Caco-2 (cell line): ENCODE measurements at regions not wholly inside any gene's neighbourhood (a gene's known extent, or its start where the extent isn't known, plus 50 kb on each side); places are given as distances from the start of the nearest gene placed in this dataset.

Source experiments
- BruUV-seq: library from RNA; stranded (reverse); fragments of 400-500 nt; replicated peaks from 2 replicates; lab custom pipeline; 2021; lab: Mats Ljungman, UMichigan
- CTCF ChIA-PET: fragments of 300-600 bp; sonication (Branson Sonifier 250); formaldehyde crosslinking; loops from one replicate; lab custom pipeline; 2022; ENCODE audit warnings: antibody characterized with exemption; lab: Charles Lee
- POLR2A ChIA-PET: fragments of 300-600 bp; sonication (Branson Sonifier 250); formaldehyde crosslinking; loops from one replicate; lab custom pipeline; 2022; ENCODE audit warnings: antibody characterized with exemption; lab: Charles Lee
- DNase-seq, 2 experiments: peaks; one replicate each; pipeline versions ENCODE4 v3.0.0 to v3.0.0-alpha.2; 2020 to 2022
- H3K27me3 ChIP-seq: replicated peaks from 2 replicates; pipeline ENCODE4 v1.6.0; 2011; ENCODE audit warnings: low read length; ENCODE audit not compliant: control insufficient read depth, insufficient read depth
- H3K36me3 ChIP-seq: 2 replicates; pipeline ENCODE4 v1.5.1; 2011; ENCODE audit warnings: low read length; ENCODE audit not compliant: control insufficient read depth, insufficient read depth
- H3K4me1 ChIP-seq: fragments of 250-450 bp; sonication (Bioruptor Pico); 2 replicates; pipeline ENCODE4 v1.5.1; 2020; ENCODE audit warnings: mild to moderate bottlenecking
- H3K4me3 ChIP-seq: 2 replicates; pipeline ENCODE4 v1.5.1; 2011; ENCODE audit warnings: low read depth, mild to moderate bottlenecking, control low read depth, low read length
- H3K9me3 ChIP-seq: fragments of 250-450 bp; sonication (Bioruptor Pico); 2 replicates; pipeline ENCODE4 v1.5.1; 2020; ENCODE audit warnings: mild to moderate bottlenecking, moderate library complexity
- H3K27ac Mint-ChIP-seq: one replicate; pipeline ENCODE4 v1.8.0; 2022; ENCODE audit warnings: mixed read lengths; ENCODE audit not compliant: unreplicated experiment
- H3K27me3 Mint-ChIP-seq: one replicate; pipeline ENCODE4 v1.8.0; 2022; ENCODE audit warnings: mixed read lengths; ENCODE audit not compliant: insufficient read depth, unreplicated experiment
- H3K36me3 Mint-ChIP-seq: one replicate; pipeline ENCODE4 v1.8.0; 2022; ENCODE audit warnings: mild to moderate bottlenecking, mixed read lengths; ENCODE audit not compliant: insufficient read depth, unreplicated experiment
- H3K4me1 Mint-ChIP-seq: one replicate; pipeline ENCODE4 v1.8.0; 2022; ENCODE audit warnings: low read depth, mixed read lengths; ENCODE audit not compliant: unreplicated experiment
- H3K4me3 Mint-ChIP-seq: one replicate; pipeline ENCODE4 v1.8.0; 2022; ENCODE audit warnings: mild to moderate bottlenecking, moderate library complexity, mixed read lengths; ENCODE audit not compliant: unreplicated experiment
- H3K9me3 Mint-ChIP-seq: one replicate; pipeline ENCODE4 v1.8.0; 2022; ENCODE audit warnings: mixed read lengths; ENCODE audit not compliant: unreplicated experiment
- CTCF ChIP-seq, 2 experiments: fragments of 200-600 bp in 1 of 2; IDR thresholded peaks; 1 replicate in 1 of 2; 2 replicates in 1 of 2; pipeline versions ENCODE4 v1.5.1 to v1.8.0; 2011 to 2022; ENCODE audit warnings: antibody characterized with exemption in 1 of 2, control low read depth in 1 of 2, inconsistent platforms in 1 of 2, low read depth in 1 of 2, low read length in 1 of 2, mild to moderate bottlenecking in 1 of 2, moderate library complexity in 1 of 2; ENCODE audit not compliant: insufficient read depth in 1 of 2, severe bottlenecking in 1 of 2, unreplicated experiment in 1 of 2
- intact Hi-C: fragments of 100-400 bp; cut with micrococcal nuclease; formaldehyde crosslinking; loops from one replicate; pipeline ENCODE4 v1.10.0; 2022; ENCODE audit not compliant: unreplicated experiment

- no peaks in the 10 kb centered on the region for H3K27me3 ChIP-seq
- H3K27me3 Mint-ChIP-seq: no peaks in the 10 kb centered on the region
- no peak overlapping the region for H3K4me3 ChIP-seq
- ChIA-PET POLR2A (no interaction called here), CTCF (no interaction called here)
- H3K27ac Mint-ChIP-seq: no peak overlapping the region
- BruUV-seq: no TSS peak
- no peak for DNase-seq
- no peaks in the 10 kb centered on the region for H3K9me3 ChIP-seq
- H3K9me3 Mint-ChIP-seq: no peaks in the 10 kb centered on the region
- no peaks in the 10 kb centered on the region for H3K36me3 Mint-ChIP-seq
- no peak for TF ChIP-seq CTCF (IDR thresholded peaks at IDR 0.05; ENCODE audit: insufficient read depth in 1 of 2, low read depth in 1 of 2, low read length in 1 of 2, severe bottlenecking in 1 of 2, unreplicated experiment in 1 of 2)
- H3K36me3 ChIP-seq: no peaks in the 10 kb centered on the region
- H3K4me1 Mint-ChIP-seq: no peaks in the 10 kb centered on the region
- H3K4me3 Mint-ChIP-seq: no peak overlapping the region
- intact Hi-C loops: loop anchor here (10.0 kb wide), 1 partner anchor 246 kb away; no protein-coding TSS in a partner anchor
- H3K4me1 ChIP-seq: no peaks in the 10 kb centered on the region
Observed at GRCh38 chr4:38310446-38311043, 350.3 kb downstream of the PTTG2 start.

- intact Hi-C loops: loop anchor here (10.0 kb wide), 1 partner anchor 247 kb away; no protein-coding TSS in a partner anchor
- H3K4me1 ChIP-seq: no peaks in the 10 kb centered on the region
- no peak for DNase-seq
- BruUV-seq: no TSS peak
- peaks cover 5% of the 10 kb centered on the region for H3K9me3 Mint-ChIP-seq
- CTCF ChIA-PET: no interaction called here
- H3K9me3 ChIP-seq: no peaks in the 10 kb centered on the region
- H3K4me3 Mint-ChIP-seq: no peak overlapping the region
- TF ChIP-seq CTCF (IDR thresholded peaks at IDR 0.05; ENCODE audit: insufficient read depth in 1 of 2, low read depth in 1 of 2, low read length in 1 of 2, severe bottlenecking in 1 of 2, unreplicated experiment in 1 of 2): no peak
- POLR2A ChIA-PET: no interaction called here
- H3K36me3 ChIP-seq: no peaks in the 10 kb centered on the region
- no peaks in the 10 kb centered on the region for H3K27me3 Mint-ChIP-seq
- no peaks in the 10 kb centered on the region for H3K27me3 ChIP-seq
- H3K36me3 Mint-ChIP-seq: no peaks in the 10 kb centered on the region
- no peak overlapping the region for H3K4me3 ChIP-seq
- H3K4me1 Mint-ChIP-seq: no peaks in the 10 kb centered on the region
- H3K27ac Mint-ChIP-seq: no peak overlapping the region
Observed at GRCh38 chr4:38311495-38312126, 351.4 kb downstream of the PTTG2 start.

DNA sequence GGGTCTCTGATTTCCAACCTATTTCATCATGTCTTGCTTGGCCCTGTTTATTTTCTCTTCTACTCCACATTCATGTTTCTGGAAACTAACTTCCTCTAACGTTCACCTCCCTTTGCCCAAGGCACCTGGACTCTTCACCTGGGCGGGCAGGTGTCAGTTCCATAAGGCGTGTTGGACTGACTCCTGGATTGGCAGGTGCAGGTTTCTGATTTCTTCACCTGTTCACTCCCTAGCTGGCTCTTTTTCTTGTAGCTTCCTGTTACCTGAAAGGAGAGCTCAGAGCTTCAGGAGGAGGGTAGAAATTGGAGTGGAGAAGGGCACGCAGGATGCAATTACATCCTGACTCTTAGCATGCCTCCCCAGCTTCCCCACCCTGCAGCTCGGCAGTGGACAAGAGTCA is 350.8 kb upstream of the KLF3 start:
- Mint-ChIP-seq H3K4me3 (no peak overlapping the region), H3K36me3 (no peaks in the 10 kb centered on the region), H3K4me1 (no peaks in the 10 kb centered on the region), H3K27ac (no peak overlapping the region), H3K9me3 (peaks cover 9% of the 10 kb centered on the region), H3K27me3 (no peaks in the 10 kb centered on the region)
- ChIA-PET POLR2A (interaction anchor here (0.6 kb wide), 1 partner anchor 41 kb away, joined by 3 read pairs; no protein-coding TSS in a partner anchor), CTCF (no interaction called here)
- Histone ChIP-seq H3K4me1 (peaks cover 1% of the 10 kb centered on the region), H3K27me3 (no peaks in the 10 kb centered on the region), H3K9me3 (no peaks in the 10 kb centered on the region), H3K4me3 (no peak overlapping the region), H3K36me3 (no peaks in the 10 kb centered on the region)
- no peak for DNase-seq
- no TSS peak for BruUV-seq
- no peak for TF ChIP-seq CTCF (IDR thresholded peaks at IDR 0.05; ENCODE audit: insufficient read depth in 1 of 2, low read depth in 1 of 2, low read length in 1 of 2, severe bottlenecking in 1 of 2, unreplicated experiment in 1 of 2)
- intact Hi-C loops: loop anchor here (10.0 kb wide), 1 partner anchor 248 kb away; no protein-coding TSS in a partner anchor
